GM23338 (cell line): ENCODE measurements at regions not wholly inside any gene's neighbourhood (a gene's known extent, or its start where the extent isn't known, plus 50 kb on each side); places are given as distances from the start of the nearest gene placed in this dataset.

Experiments
- CTCF ChIP-seq, 2 experiments: fragments of 200-600 bp in 1 of 2; sonication (generic) in 1 of 2; conservative IDR thresholded peaks; 2 replicates each; pipeline versions ENCODE4 v1.5.1 to v1.6.1; 2016 to 2017; ENCODE audit warnings: antibody characterized with exemption in 2 of 2, low read depth in 2 of 2, mild to moderate bottlenecking in 2 of 2, moderate library complexity in 1 of 2
- EZH2 ChIP-seq: fragments of 200-600 bp; sonication (generic); IDR thresholded peaks from one replicate; pipeline ENCODE4 v1.8.0; 2017; ENCODE audit warnings: antibody characterized with exemption, mild to moderate bottlenecking, low read depth; ENCODE audit not compliant: unreplicated experiment
- EZH2phosphoT487 ChIP-seq: fragments of 200-600 bp; sonication (generic); IDR thresholded peaks from one replicate; pipeline ENCODE4 v1.8.1; 2018; ENCODE audit warnings: antibody characterized with exemption; ENCODE audit not compliant: unreplicated experiment
- POLR2AphosphoS5 ChIP-seq: IDR thresholded peaks from 2 replicates; pipeline ENCODE4 v1.6.1; 2016; ENCODE audit warnings: antibody characterized with exemption, low read depth
- TF ChIP-seq, protein P1 (sequence below): IDR thresholded peaks from 2 replicates; pipeline ENCODE4 v1.6.1; 2016; ENCODE audit warnings: antibody characterized with exemption

DNA sequence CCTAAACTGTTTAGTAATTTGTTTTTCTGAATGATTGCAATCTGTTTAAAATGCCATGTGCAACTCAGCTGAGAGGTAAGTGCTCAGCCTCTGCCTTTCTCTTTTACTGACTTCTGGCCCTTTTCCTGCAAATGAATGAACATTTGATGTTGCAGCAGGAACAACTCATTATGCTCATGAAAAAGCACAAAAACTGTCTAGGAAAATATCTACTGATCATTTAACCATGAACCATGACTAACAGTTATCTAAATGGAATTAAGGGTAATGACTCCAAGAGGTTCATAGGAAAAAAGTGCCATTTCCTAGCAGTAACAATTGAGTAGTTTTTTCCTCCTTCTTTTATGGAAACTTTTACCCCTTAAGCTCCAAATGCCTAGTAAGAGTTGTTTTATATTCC, 70.6 kb upstream of the ANKH start:
- TF ChIP-seq POLR2AphosphoS5 (no peak), CTCF (conservative IDR thresholded peaks at IDR 0.05; ENCODE audit: low read depth in 2 of 2) (no peak), EZH2 (no peak), EZH2phosphoT487 (no peak)
- TF ChIP-seq, protein P1, sequence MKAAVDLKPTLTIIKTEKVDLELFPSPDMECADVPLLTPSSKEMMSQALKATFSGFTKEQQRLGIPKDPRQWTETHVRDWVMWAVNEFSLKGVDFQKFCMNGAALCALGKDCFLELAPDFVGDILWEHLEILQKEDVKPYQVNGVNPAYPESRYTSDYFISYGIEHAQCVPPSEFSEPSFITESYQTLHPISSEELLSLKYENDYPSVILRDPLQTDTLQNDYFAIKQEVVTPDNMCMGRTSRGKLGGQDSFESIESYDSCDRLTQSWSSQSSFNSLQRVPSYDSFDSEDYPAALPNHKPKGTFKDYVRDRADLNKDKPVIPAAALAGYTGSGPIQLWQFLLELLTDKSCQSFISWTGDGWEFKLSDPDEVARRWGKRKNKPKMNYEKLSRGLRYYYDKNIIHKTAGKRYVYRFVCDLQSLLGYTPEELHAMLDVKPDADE: no peak
